GM12864 (cell line): ENCODE measurements at regions not wholly inside any gene's neighbourhood (a gene's known extent, or its start where the extent isn't known, plus 50 kb on each side); places are given as distances from the start of the nearest gene placed in this dataset.

Experiments used
- DNase-seq: peaks from one replicate; pipeline ENCODE4 v3.0.0-alpha.2; 2011; ENCODE audit warnings: low read depth
- H3K4me3 ChIP-seq: 2 replicates; pipeline ENCODE4 v1.5.1; 2011; ENCODE audit warnings: mild to moderate bottlenecking, low read depth, low read length, control low read depth
- TF ChIP-seq, protein P1 (sequence below): IDR thresholded peaks from 2 replicates; pipeline ENCODE4 v1.5.1; 2011; ENCODE audit warnings: low read depth, mild to moderate bottlenecking, moderate library complexity, low read length, control low read depth, inconsistent platforms; ENCODE audit errors: missing control alignments

- H3K4me3 ChIP-seq: no peak overlapping the region
- DNase-seq: no peak
- TF ChIP-seq, protein P1, sequence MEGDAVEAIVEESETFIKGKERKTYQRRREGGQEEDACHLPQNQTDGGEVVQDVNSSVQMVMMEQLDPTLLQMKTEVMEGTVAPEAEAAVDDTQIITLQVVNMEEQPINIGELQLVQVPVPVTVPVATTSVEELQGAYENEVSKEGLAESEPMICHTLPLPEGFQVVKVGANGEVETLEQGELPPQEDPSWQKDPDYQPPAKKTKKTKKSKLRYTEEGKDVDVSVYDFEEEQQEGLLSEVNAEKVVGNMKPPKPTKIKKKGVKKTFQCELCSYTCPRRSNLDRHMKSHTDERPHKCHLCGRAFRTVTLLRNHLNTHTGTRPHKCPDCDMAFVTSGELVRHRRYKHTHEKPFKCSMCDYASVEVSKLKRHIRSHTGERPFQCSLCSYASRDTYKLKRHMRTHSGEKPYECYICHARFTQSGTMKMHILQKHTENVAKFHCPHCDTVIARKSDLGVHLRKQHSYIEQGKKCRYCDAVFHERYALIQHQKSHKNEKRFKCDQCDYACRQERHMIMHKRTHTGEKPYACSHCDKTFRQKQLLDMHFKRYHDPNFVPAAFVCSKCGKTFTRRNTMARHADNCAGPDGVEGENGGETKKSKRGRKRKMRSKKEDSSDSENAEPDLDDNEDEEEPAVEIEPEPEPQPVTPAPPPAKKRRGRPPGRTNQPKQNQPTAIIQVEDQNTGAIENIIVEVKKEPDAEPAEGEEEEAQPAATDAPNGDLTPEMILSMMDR: no peak
Observed at GRCh38 chr2:217062768-217063167, 202.9 kb upstream of the TNP1 start.

DNA sequence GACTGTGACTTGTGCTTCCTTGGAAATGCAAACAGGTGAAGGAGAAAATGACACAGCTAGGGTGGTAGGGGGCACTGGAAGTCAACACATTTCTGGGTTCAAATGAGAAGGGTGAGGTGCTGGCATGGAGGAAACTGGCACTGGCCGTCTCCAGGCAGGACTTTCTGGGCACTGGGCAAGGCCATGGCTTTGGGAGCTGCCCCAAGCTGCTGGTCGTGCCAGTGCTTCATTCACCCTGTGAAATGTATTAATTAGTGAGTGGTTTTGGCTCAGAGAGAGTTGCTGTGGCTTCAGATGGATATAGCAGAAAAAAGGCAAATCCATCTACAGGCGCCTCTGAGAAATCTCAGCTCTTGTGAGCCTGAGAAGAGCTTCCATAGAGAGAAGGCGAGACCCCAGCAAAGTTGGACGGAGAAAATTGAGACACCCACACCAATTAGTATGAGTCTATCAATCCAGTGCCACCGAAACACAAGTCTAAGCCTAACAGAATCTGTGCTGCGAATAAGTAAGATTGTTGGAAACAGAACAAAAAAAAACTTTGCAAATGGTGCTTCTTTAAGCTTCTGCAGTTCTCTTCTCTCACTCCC is 202.1 kb upstream of the TNP1 start:
- DNase-seq: no peak
- TF ChIP-seq, protein P1: no peak
- no peak overlapping the region for H3K4me3 ChIP-seq

GRCh38 chr2:217060951-217061547 is 201.2 kb upstream of the TNP1 start:
- TF ChIP-seq, protein P1: no peak

DNA sequence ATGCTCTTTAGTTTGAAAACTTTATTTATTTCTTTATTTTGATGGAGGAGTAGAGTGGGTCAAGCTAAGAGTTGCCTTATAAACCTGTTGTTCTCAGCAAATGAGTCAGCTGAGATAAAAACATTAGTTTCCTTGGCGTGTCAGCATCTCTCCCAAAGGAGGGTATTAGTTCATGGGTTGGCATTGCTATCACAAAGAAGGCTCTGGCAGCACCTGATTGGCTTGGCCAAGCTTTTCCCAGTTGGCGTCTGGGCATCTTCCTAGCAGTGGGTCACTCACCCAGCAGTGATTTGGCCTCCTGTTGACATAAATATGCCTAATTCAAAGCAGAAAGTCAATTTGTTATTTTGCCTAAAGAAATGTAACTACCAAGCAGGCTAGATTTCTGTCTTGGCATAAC is 200.7 kb upstream of the TNP1 start:
- H3K4me3 ChIP-seq: no peak overlapping the region
- TF ChIP-seq, protein P1: no peak
- no peak for DNase-seq

More at GRCh38 chr2:217060951-217061547, 201.2 kb upstream of the TNP1 start:
- no peak for DNase-seq
- no peak overlapping the region for H3K4me3 ChIP-seq

- no peak overlapping the region for H3K4me3 ChIP-seq
- no peak for DNase-seq
- TF ChIP-seq, protein P1: no peak
Observed at GRCh38 chr2:217058791-217059755, 199.2 kb upstream of the TNP1 start.

GRCh38 chr2:217057773-217058172 is 197.9 kb upstream of the TNP1 start:
- no peak for DNase-seq
- TF ChIP-seq, protein P1: no peak

More at GRCh38 chr2:217057773-217058172, 197.9 kb upstream of the TNP1 start:
- H3K4me3 ChIP-seq: no peak overlapping the region
